ENCODE measurements at regions not wholly inside any gene's neighbourhood (a gene's known extent, or its start where the extent isn't known, plus 50 kb on each side); places are given as distances from the start of the nearest gene placed in this dataset.

DNA sequence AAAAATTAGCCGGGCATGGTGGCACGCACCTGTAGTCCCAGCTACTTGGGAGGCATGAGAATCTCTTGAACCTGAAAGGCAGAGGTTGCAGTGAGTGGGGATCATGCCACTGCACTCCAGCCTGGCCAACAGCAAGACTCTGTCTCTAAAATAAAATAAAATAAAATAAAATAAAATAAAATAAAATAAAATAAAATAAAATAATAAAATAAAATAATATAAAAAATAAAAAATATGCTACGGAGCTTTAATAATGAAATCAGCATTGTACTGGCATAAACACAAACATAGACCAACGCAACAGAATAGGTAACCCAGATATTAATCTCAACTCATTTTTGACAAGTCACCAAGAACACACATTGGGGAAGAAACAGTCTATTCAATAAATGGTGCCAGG, 973.4 kb upstream of the SOX11 start:
- no peak overlapping the region for H2BK15ac ChIP-seq (ENCODE audit: low read length)
- H3K27me3 ChIP-seq (ENCODE audit: control insufficient read depth in 3 of 3, insufficient read depth in 3 of 3, low read depth in 1 of 3, low read length in 3 of 3), result no peaks in the 10 kb centered on the region
- no peak overlapping the region for H2BK12ac ChIP-seq (ENCODE audit: low read length)
- no CpG with 5 or more reads among the region's 4 CpGs for WGBS, 2 donors (ENCODE audit: extremely low coverage in 2 of 2, insufficient read length in 2 of 2, insufficient replicate concordance in 1 of 2)
- no peak overlapping the region for H4K8ac ChIP-seq (ENCODE audit: low read depth, low read length)
- H3K23ac ChIP-seq (ENCODE audit: low read depth, low read length, poor library complexity), result no peak overlapping the region
- no peak overlapping the region for H3K27ac ChIP-seq (replicated peaks; ENCODE audit: low read length)
- H3K4me2 ChIP-seq (ENCODE audit: insufficient read depth, low read length, poor library complexity, severe bottlenecking), result no peak overlapping the region
- no peak overlapping the region for H3K4me3 ChIP-seq (ENCODE audit: low read length in 2 of 2)
- H3K4ac ChIP-seq (ENCODE audit: low read length), result no peak overlapping the region
- H2AFZ ChIP-seq (ENCODE audit: low read length), result no peak overlapping the region
- no peaks in the 10 kb centered on the region for H3K36me3 ChIP-seq (replicated peaks in 1 of 2; ENCODE audit: control insufficient read depth in 2 of 2, insufficient read depth in 2 of 2, low read length in 2 of 2)
- H3K79me1 ChIP-seq (ENCODE audit: low read depth, low read length), result no peaks in the 10 kb centered on the region
- no peak for DNase-seq (ENCODE audit: low spot score)
- no peak overlapping the region for H3K18ac ChIP-seq (ENCODE audit: low read length)
- H2AK5ac ChIP-seq (ENCODE audit: low read depth, low read length), result no peak overlapping the region
- H4K91ac ChIP-seq (ENCODE audit: low read depth, low read length, poor library complexity), result no peak overlapping the region
- H3K4me1 ChIP-seq (ENCODE audit: control insufficient read depth in 2 of 2, insufficient read depth in 1 of 2, low read depth in 1 of 2, low read length in 2 of 2), result no peaks in the 10 kb centered on the region
- no peak overlapping the region for H2BK120ac ChIP-seq (ENCODE audit: low read depth, low read length)
- H3K9me3 ChIP-seq (replicated peaks in 1 of 2; ENCODE audit: control insufficient read depth in 2 of 2, insufficient read depth in 1 of 2, low read depth in 1 of 2, low read length in 2 of 2), result peaks cover 0 to 2% of the 10 kb centered on the region in 2 donors
- no peak overlapping the region for H3K9ac ChIP-seq (ENCODE audit: low read depth, low read length, poor library complexity)
- no peak overlapping the region for H3K14ac ChIP-seq (ENCODE audit: low read length)
- no peak overlapping the region for H2BK5ac ChIP-seq (ENCODE audit: low read length)

DNA sequence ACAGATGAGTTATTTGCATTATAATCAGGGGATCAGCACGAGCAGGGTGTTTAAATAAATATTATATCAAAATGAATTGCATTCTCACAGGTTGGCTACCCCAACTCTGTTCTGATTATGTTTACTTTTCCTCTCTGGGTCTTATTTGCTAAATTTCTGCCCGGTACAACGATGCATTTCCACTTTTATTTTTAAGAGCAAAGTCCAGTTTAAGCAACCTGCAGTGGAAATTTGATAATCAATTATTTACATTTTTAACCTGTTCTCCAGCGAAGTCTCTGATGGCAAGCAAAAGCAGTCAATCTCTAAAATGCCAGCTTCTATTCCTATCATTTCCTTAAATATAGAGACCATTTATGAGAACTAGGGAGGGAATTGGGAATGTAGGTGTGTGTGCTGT, 966.6 kb upstream of the SOX11 start:
- H4K91ac ChIP-seq (ENCODE audit: low read depth, low read length, poor library complexity), result no peak overlapping the region
- H3K36me3 ChIP-seq (replicated peaks in 1 of 2; ENCODE audit: control insufficient read depth in 2 of 2, insufficient read depth in 2 of 2, low read length in 2 of 2), result no peaks in the 10 kb centered on the region
- no peak overlapping the region for H3K18ac ChIP-seq (ENCODE audit: low read length)
- H3K9me3 ChIP-seq (replicated peaks in 1 of 2; ENCODE audit: control insufficient read depth in 2 of 2, insufficient read depth in 1 of 2, low read depth in 1 of 2, low read length in 2 of 2), result no peaks in the 10 kb centered on the region
- H3K14ac ChIP-seq (ENCODE audit: low read length), result no peak overlapping the region
- DNase-seq (ENCODE audit: low spot score), result no peak
- no peak overlapping the region for H3K9ac ChIP-seq (ENCODE audit: low read depth, low read length, poor library complexity)
- no peak overlapping the region for H2BK15ac ChIP-seq (ENCODE audit: low read length)
- H3K4me1 ChIP-seq (ENCODE audit: control insufficient read depth in 2 of 2, insufficient read depth in 1 of 2, low read depth in 1 of 2, low read length in 2 of 2), result no peaks in the 10 kb centered on the region
- H3K4me2 ChIP-seq (ENCODE audit: insufficient read depth, low read length, poor library complexity, severe bottlenecking), result no peak overlapping the region
- no peak overlapping the region for H2BK12ac ChIP-seq (ENCODE audit: low read length)
- H3K79me1 ChIP-seq (ENCODE audit: low read depth, low read length), result no peaks in the 10 kb centered on the region
- no peak overlapping the region for H2BK5ac ChIP-seq (ENCODE audit: low read length)
- no CpG with 5 or more reads among the region's 4 CpGs for WGBS, 2 donors (ENCODE audit: extremely low coverage in 2 of 2, insufficient read length in 2 of 2, insufficient replicate concordance in 1 of 2)
- no peaks in the 10 kb centered on the region for H3K27me3 ChIP-seq (ENCODE audit: control insufficient read depth in 3 of 3, insufficient read depth in 3 of 3, low read depth in 1 of 3, low read length in 3 of 3)
- H3K27ac ChIP-seq (replicated peaks; ENCODE audit: low read length), result no peak overlapping the region
- H3K4me3 ChIP-seq (ENCODE audit: low read length in 2 of 2), result no peak overlapping the region
- H2AFZ ChIP-seq (ENCODE audit: low read length), result no peak overlapping the region
- H4K8ac ChIP-seq (ENCODE audit: low read depth, low read length), result no peak overlapping the region
- no peak overlapping the region for H3K23ac ChIP-seq (ENCODE audit: low read depth, low read length, poor library complexity)
- no peak overlapping the region for H2BK120ac ChIP-seq (ENCODE audit: low read depth, low read length)
- no peak overlapping the region for H3K4ac ChIP-seq (ENCODE audit: low read length)
- no peak overlapping the region for H2AK5ac ChIP-seq (ENCODE audit: low read depth, low read length)

DNA sequence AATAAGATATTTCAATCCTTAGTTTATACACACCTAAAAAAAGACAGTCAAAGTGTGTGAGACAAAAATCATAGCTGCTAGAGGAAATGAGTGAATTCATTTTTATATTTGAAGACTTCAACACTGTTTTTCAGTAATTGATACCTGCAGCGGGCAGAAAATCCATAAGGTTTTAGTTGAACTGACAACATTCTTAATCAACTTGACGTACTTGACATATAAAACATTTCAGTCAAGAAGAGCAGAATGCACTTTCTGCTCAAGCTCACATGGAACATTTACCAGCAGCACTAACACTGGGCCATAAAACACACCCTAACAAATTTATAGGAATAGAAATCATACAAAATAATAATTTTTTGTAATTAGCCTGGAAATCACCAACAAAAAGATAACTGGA, 959.6 kb upstream of the SOX11 start:
- Histone ChIP-seq H3K4me2 (ENCODE audit: insufficient read depth, low read length, poor library complexity, severe bottlenecking) (no peak overlapping the region), H2BK5ac (ENCODE audit: low read length) (no peak overlapping the region), H3K23ac (ENCODE audit: low read depth, low read length, poor library complexity) (no peak overlapping the region), H3K18ac (ENCODE audit: low read length) (no peak overlapping the region), H3K27me3 (ENCODE audit: control insufficient read depth in 3 of 3, insufficient read depth in 3 of 3, low read depth in 1 of 3, low read length in 3 of 3) (no peaks in the 10 kb centered on the region), H3K4ac (ENCODE audit: low read length) (no peak overlapping the region), H2AK5ac (ENCODE audit: low read depth, low read length) (no peak overlapping the region), H2BK15ac (ENCODE audit: low read length) (no peak overlapping the region), H4K8ac (ENCODE audit: low read depth, low read length) (no peak overlapping the region), H3K14ac (ENCODE audit: low read length) (no peak overlapping the region), H2BK120ac (ENCODE audit: low read depth, low read length) (no peak overlapping the region), H3K4me3 (ENCODE audit: low read length in 2 of 2) (no peak overlapping the region), H3K27ac (replicated peaks; ENCODE audit: low read length) (no peak overlapping the region), H3K9me3 (replicated peaks in 1 of 2; ENCODE audit: control insufficient read depth in 2 of 2, insufficient read depth in 1 of 2, low read depth in 1 of 2, low read length in 2 of 2) (no peaks in the 10 kb centered on the region), H3K79me1 (ENCODE audit: low read depth, low read length) (no peaks in the 10 kb centered on the region), H3K9ac (ENCODE audit: low read depth, low read length, poor library complexity) (no peak overlapping the region), H3K36me3 (replicated peaks in 1 of 2; ENCODE audit: control insufficient read depth in 2 of 2, insufficient read depth in 2 of 2, low read length in 2 of 2) (no peaks in the 10 kb centered on the region), H4K91ac (ENCODE audit: low read depth, low read length, poor library complexity) (no peak overlapping the region), H3K4me1 (ENCODE audit: control insufficient read depth in 2 of 2, insufficient read depth in 1 of 2, low read depth in 1 of 2, low read length in 2 of 2) (peaks cover 0 to 1% of the 10 kb centered on the region in 2 donors), H2AFZ (ENCODE audit: low read length) (no peak overlapping the region), H2BK12ac (ENCODE audit: low read length) (no peak overlapping the region)
- WGBS, 2 donors (ENCODE audit: extremely low coverage in 2 of 2, insufficient read length in 2 of 2, insufficient replicate concordance in 1 of 2), result no CpG with 5 or more reads among the region's 2 CpGs
- no peak for DNase-seq (ENCODE audit: low spot score)

DNA sequence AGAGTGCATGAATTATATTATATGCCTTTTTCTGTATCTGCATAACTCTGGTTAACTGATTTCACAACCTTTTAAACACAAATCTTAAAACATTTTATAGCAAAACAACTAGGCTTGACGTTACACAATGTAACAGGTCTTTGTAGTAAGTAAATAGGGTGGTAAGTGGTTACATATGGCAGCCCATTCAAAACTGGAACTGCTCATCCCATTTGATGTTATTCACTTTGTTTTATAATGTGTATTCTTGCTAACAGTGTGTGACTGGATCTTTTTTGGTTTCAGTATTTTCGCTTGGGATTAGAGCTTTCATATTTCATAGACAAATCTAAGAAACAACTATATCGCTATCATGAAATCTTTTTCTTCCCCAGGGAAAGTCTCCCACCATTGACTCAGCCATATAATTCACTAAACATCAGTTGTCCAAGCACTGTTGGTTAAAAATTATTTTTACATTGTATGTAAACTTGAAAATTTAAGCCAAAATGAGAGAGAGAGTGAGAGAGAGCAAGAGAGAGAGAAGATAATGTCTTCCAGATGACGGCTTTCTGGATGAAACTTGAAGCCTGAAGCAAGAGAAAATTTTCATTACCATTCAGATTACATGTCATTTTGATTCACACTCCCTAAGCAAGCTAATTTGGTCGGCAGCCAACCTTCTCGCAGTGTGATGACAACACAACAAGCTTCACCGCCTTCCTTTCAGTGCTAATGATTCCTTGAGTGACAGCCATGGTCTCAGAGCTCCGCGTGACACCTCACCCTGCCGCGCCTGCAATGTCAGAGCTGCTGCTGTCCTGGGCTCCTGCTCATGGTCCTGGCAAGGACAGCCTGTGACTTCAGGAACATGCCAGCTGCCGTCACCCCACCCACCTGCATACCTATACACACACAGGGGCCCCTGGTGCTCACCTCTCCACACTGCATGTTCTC, 946.9 kb upstream of the SOX11 start:
- Histone ChIP-seq H3K4me1 (ENCODE audit: control insufficient read depth in 2 of 2, insufficient read depth in 1 of 2, low read depth in 1 of 2, low read length in 2 of 2) (no peaks in the 10 kb centered on the region), H3K36me3 (replicated peaks in 1 of 2; ENCODE audit: control insufficient read depth in 2 of 2, insufficient read depth in 2 of 2, low read length in 2 of 2) (no peaks in the 10 kb centered on the region), H3K4ac (ENCODE audit: low read length) (no peak overlapping the region), H2AFZ (ENCODE audit: low read length) (no peak overlapping the region), H3K27me3 (ENCODE audit: control insufficient read depth in 3 of 3, insufficient read depth in 3 of 3, low read depth in 1 of 3, low read length in 3 of 3) (no peaks in the 10 kb centered on the region), H3K9ac (ENCODE audit: low read depth, low read length, poor library complexity) (no peak overlapping the region), H3K79me1 (ENCODE audit: low read depth, low read length) (no peaks in the 10 kb centered on the region), H3K14ac (ENCODE audit: low read length) (no peak overlapping the region), H3K27ac (replicated peaks; ENCODE audit: low read length) (no peak overlapping the region), H3K4me3 (ENCODE audit: low read length in 2 of 2) (no peak overlapping the region), H2AK5ac (ENCODE audit: low read depth, low read length) (no peak overlapping the region), H4K91ac (ENCODE audit: low read depth, low read length, poor library complexity) (no peak overlapping the region), H3K4me2 (ENCODE audit: insufficient read depth, low read length, poor library complexity, severe bottlenecking) (no peak overlapping the region), H2BK5ac (ENCODE audit: low read length) (no peak overlapping the region), H3K9me3 (replicated peaks in 1 of 2; ENCODE audit: control insufficient read depth in 2 of 2, insufficient read depth in 1 of 2, low read depth in 1 of 2, low read length in 2 of 2) (no peaks in the 10 kb centered on the region), H2BK15ac (ENCODE audit: low read length) (no peak overlapping the region), H2BK120ac (ENCODE audit: low read depth, low read length) (no peak overlapping the region), H3K18ac (ENCODE audit: low read length) (peak overlapping the region; percentile 24), H4K8ac (ENCODE audit: low read depth, low read length) (no peak overlapping the region), H3K23ac (ENCODE audit: low read depth, low read length, poor library complexity) (no peak overlapping the region), H2BK12ac (ENCODE audit: low read length) (no peak overlapping the region)
- DNase-seq (ENCODE audit: low spot score), result no peak
- WGBS, 2 donors (ENCODE audit: extremely low coverage in 2 of 2, insufficient read length in 2 of 2, insufficient replicate concordance in 1 of 2), result no CpG with 5 or more reads among the region's 12 CpGs
